ENCODE measurements at regions not wholly inside any gene's neighbourhood (a gene's known extent, or its start where the extent isn't known, plus 50 kb on each side); places are given as distances from the start of the nearest gene placed in this dataset.

- H3K4me3 ChIP-seq (ENCODE audit: control insufficient read depth, low read depth, low read length): no peak overlapping the region
- peak; percentile 1 for DNase-seq (ENCODE audit: low read depth)
- peak; percentile 63 for TF ChIP-seq CTCF (conservative IDR thresholded peaks at IDR 0.05; ENCODE audit: control insufficient read depth, insufficient read depth, low read depth, low read length)
Observed at GRCh38 chr9:27888661-27889295, 315.5 kb upstream of the C9orf72 start.

- no peak for TF ChIP-seq CTCF (conservative IDR thresholded peaks at IDR 0.05; ENCODE audit: control insufficient read depth, insufficient read depth, low read depth, low read length)
- no peak for DNase-seq (ENCODE audit: low read depth)
- no peak overlapping the region for H3K4me3 ChIP-seq (ENCODE audit: control insufficient read depth, low read depth, low read length)
Observed at GRCh38 chr9:27924502-27924901, 351.2 kb upstream of the C9orf72 start.

- DNase-seq (ENCODE audit: low read depth): no peak
- H3K4me3 ChIP-seq (ENCODE audit: control insufficient read depth, low read depth, low read length): no peak overlapping the region
- TF ChIP-seq CTCF (conservative IDR thresholded peaks at IDR 0.05; ENCODE audit: control insufficient read depth, insufficient read depth, low read depth, low read length): no peak
Observed at GRCh38 chr9:27925815-27926214, 352.5 kb upstream of the C9orf72 start.

- DNase-seq (ENCODE audit: low read depth): no peak
Observed at GRCh38 chr9:27929841-27930240, 356.6 kb upstream of the C9orf72 start.

GRCh38 chr9:27933210-27934025 is 360.1 kb upstream of the C9orf72 start:
- H3K4me3 ChIP-seq (ENCODE audit: control insufficient read depth, low read depth, low read length): no peak overlapping the region
- no peak for DNase-seq (ENCODE audit: low read depth)
- TF ChIP-seq CTCF (conservative IDR thresholded peaks at IDR 0.05; ENCODE audit: control insufficient read depth, insufficient read depth, low read depth, low read length): no peak

More at GRCh38 chr9:27929841-27930240, 356.6 kb upstream of the C9orf72 start:
- H3K4me3 ChIP-seq (ENCODE audit: control insufficient read depth, low read depth, low read length): no peak overlapping the region
- TF ChIP-seq CTCF (conservative IDR thresholded peaks at IDR 0.05; ENCODE audit: control insufficient read depth, insufficient read depth, low read depth, low read length): no peak

GRCh38 chr9:27934471-27934870 is 361.2 kb upstream of the C9orf72 start:
- DNase-seq (ENCODE audit: low read depth): no peak
- TF ChIP-seq CTCF (conservative IDR thresholded peaks at IDR 0.05; ENCODE audit: control insufficient read depth, insufficient read depth, low read depth, low read length): no peak
- H3K4me3 ChIP-seq (ENCODE audit: control insufficient read depth, low read depth, low read length): no peak overlapping the region
